ENCODE measurements at regions not wholly inside any gene's neighbourhood (a gene's known extent, or its start where the extent isn't known, plus 50 kb on each side); places are given as distances from the start of the nearest gene placed in this dataset.
"Not testable (repeated sequence)": the region's sequence is repeated elsewhere in the genome, so short reads cannot be mapped to it uniquely, and the experiment has no call there.

- no peak for DNase-seq
These were observed 151.8 kb downstream of the TENT5C start for GRCh38 chr1:117757668-117758067.

- peak; percentile 80 for DNase-seq
These were observed 152.8 kb downstream of the TENT5C start for GRCh38 chr1:117758444-117759316.

- no peak for DNase-seq
These were observed 153.7 kb downstream of the TENT5C start for GRCh38 chr1:117759535-117759934.

GRCh38 chr1:117760069-117760468 lies 154.2 kb downstream of the TENT5C start:
- no peak for DNase-seq

GRCh38 chr1:117760485-117760884 lies 154.6 kb downstream of the TENT5C start:
- no peak for DNase-seq

- DNase-seq = not testable (repeated sequence)
These were observed 161.7 kb downstream of the GDAP2 start for GRCh38 chr1:117767756-117768155.

GRCh38 chr1:117770981-117771531 lies 158.4 kb downstream of the GDAP2 start:
- no peak for DNase-seq

GRCh38 chr1:117779364-117779763 lies 150.1 kb downstream of the GDAP2 start:
- no peak for DNase-seq

GRCh38 chr1:117780687-117781475 lies 148.5 kb downstream of the GDAP2 start:
- no peak for DNase-seq

- DNase-seq = no peak
These were observed 147.4 kb downstream of the GDAP2 start for GRCh38 chr1:117782056-117782455.

- DNase-seq = no peak
These were observed 145.6 kb downstream of the GDAP2 start for GRCh38 chr1:117783606-117784396.

GRCh38 chr1:117788014-117788413 lies 141.4 kb downstream of the GDAP2 start:
- no peak for DNase-seq

- DNase-seq = no peak
These were observed 136.0 kb downstream of the GDAP2 start for GRCh38 chr1:117793413-117793812.

GRCh38 chr1:117794073-117794472 lies 135.3 kb downstream of the GDAP2 start:
- no peak for DNase-seq

- DNase-seq = peak; percentile 4
These were observed 134.2 kb downstream of the GDAP2 start for GRCh38 chr1:117795190-117795589.

GRCh38 chr1:117795792-117796191 lies 133.6 kb downstream of the GDAP2 start:
- no peak for DNase-seq

GRCh38 chr1:117796226-117796625 lies 133.2 kb downstream of the GDAP2 start:
- no peak for DNase-seq

- DNase-seq = no peak
These were observed 130.9 kb downstream of the GDAP2 start for GRCh38 chr1:117798550-117798949.

- DNase-seq = no peak
These were observed 126.7 kb downstream of the GDAP2 start for GRCh38 chr1:117802531-117803257.

GRCh38 chr1:117803318-117803717 lies 126.1 kb downstream of the GDAP2 start:
- no peak for DNase-seq

- DNase-seq = no peak
These were observed 119.7 kb downstream of the GDAP2 start for GRCh38 chr1:117809764-117810163.

GRCh38 chr1:117810553-117810952 lies 118.9 kb downstream of the GDAP2 start:
- DNase-seq = no peak
